Activated naive CD4-positive, alpha-beta T cell treated with anti-CD3 and anti-CD28 coated beads, Interleukin-2, amount 50 U/mL, for 24 hours (primary cell): ENCODE measurements at regions not wholly inside any gene's neighbourhood (a gene's known extent, or its start where the extent isn't known, plus 50 kb on each side); places are given as distances from the start of the nearest gene placed in this dataset.
"Not testable (repeated sequence)": the region's sequence is repeated elsewhere in the genome, so short reads cannot be mapped to it uniquely, and the experiment has no call there.

Source experiments
- H3K27ac Mint-ChIP-seq: one replicate; pipeline ENCODE4 v1.8.0; 2021; ENCODE audit warnings: mild to moderate bottlenecking, mixed read lengths
- H3K27me3 Mint-ChIP-seq: one replicate; pipeline ENCODE4 v1.8.0; 2021; ENCODE audit warnings: mixed read lengths
- H3K36me3 Mint-ChIP-seq: one replicate; pipeline ENCODE4 v1.8.0; 2021; ENCODE audit warnings: mixed read lengths
- H3K4me1 Mint-ChIP-seq: one replicate; pipeline ENCODE4 v1.8.0; 2021; ENCODE audit warnings: mixed read lengths
- H3K4me3 Mint-ChIP-seq: one replicate; pipeline ENCODE4 v1.8.0; 2021; ENCODE audit warnings: mild to moderate bottlenecking, mixed read lengths
- H3K9me3 Mint-ChIP-seq: one replicate; pipeline ENCODE4 v1.8.0; 2021; ENCODE audit warnings: mixed read lengths

DNA sequence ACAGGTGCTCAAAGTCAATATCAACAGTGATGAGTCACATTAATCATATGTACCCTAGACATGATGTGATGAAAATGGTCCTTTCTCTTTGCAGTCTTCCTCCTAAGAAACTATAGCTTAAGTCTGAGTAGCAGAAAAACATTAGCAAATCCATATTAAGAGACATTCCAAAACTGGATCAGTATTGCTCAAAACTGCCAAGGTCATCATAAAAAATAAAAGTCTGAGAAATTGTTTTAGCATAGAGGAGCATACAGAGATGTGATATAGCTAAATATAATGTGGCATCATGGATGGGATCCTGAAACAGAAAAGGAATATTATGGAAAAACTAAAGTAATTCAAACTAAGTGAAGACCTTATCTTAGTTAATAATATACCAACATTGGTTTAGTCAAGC, 1316.1 kb downstream of the SUCLG1 start:
- H3K36me3 Mint-ChIP-seq, result no peaks in the 10 kb centered on the region
- H3K27me3 Mint-ChIP-seq, result no peaks in the 10 kb centered on the region
- H3K4me1 Mint-ChIP-seq, result no peaks in the 10 kb centered on the region
- H3K4me3 Mint-ChIP-seq, result no peak overlapping the region
- no peak overlapping the region for H3K27ac Mint-ChIP-seq
- peaks cover 7% of the 10 kb centered on the region for H3K9me3 Mint-ChIP-seq

DNA sequence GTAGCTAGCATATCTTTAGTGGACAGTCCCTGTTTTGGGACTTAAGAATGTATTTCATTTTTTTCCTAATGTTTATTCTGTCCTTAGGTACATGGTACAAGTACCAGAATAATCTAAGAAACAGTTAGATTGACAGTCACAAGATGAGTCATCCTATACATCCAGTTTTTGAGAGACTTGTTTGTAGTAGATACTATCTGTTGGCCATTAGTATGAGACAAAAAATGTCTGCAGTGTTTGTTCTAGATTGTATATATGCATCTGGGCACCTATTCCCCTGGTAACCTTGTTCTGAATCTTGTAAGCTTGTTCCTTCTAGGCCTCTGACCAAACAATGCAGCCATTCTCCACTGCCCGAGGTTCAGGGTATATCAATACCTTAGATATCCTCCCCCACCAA, 1343.5 kb downstream of the SUCLG1 start:
- no peak overlapping the region for H3K27ac Mint-ChIP-seq
- H3K9me3 Mint-ChIP-seq, result peaks cover 5% of the 10 kb centered on the region
- H3K4me1 Mint-ChIP-seq, result no peaks in the 10 kb centered on the region
- H3K4me3 Mint-ChIP-seq, result no peak overlapping the region
- no peaks in the 10 kb centered on the region for H3K36me3 Mint-ChIP-seq
- H3K27me3 Mint-ChIP-seq, result no peaks in the 10 kb centered on the region

DNA sequence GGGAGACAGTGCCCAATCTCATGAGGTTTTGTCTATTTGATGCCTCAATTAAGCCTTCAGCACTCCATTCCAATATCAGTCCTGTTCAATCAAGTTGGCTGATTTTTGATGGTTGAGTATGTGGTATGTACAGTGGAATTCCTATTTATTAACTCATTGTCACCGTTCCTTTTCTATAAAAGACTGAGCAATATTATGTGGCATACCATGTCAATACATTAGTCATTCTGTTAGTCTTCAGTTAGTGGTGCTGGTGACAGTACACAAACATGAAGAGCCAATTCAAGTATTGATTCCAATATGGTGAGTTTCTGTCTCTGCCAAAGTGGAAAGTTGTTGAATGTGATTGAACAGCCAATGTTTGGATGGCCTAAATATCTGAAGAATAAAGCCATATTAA, 1343.9 kb downstream of the SUCLG1 start:
- Mint-ChIP-seq H3K9me3 (peaks cover 4% of the 10 kb centered on the region), H3K27me3 (no peaks in the 10 kb centered on the region), H3K4me1 (no peaks in the 10 kb centered on the region), H3K4me3 (no peak overlapping the region), H3K36me3 (no peaks in the 10 kb centered on the region), H3K27ac (no peak overlapping the region)

DNA sequence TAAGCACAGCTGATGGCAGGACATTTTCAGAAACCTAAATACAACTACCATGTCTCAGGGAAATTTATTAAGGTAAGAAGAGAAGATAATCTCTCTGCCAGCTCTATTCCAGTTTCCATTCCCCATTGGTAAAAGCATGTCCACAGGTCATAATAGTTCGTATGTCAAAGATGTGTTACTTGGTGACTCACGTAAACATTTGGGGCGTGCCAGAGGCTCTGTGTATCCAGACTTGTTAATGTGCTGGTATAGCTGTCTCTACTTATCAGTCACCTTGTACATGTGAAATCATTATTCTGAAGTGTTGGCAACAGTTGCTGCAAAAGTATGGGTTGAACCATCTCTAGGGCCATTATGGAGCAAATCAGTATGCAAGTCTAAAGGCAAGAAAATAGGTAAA, 1345.1 kb downstream of the SUCLG1 start:
- Mint-ChIP-seq H3K4me1 (no peaks in the 10 kb centered on the region), H3K36me3 (no peaks in the 10 kb centered on the region), H3K9me3 (no peaks in the 10 kb centered on the region), H3K27me3 (no peaks in the 10 kb centered on the region), H3K4me3 (no peak overlapping the region), H3K27ac (no peak overlapping the region)

DNA sequence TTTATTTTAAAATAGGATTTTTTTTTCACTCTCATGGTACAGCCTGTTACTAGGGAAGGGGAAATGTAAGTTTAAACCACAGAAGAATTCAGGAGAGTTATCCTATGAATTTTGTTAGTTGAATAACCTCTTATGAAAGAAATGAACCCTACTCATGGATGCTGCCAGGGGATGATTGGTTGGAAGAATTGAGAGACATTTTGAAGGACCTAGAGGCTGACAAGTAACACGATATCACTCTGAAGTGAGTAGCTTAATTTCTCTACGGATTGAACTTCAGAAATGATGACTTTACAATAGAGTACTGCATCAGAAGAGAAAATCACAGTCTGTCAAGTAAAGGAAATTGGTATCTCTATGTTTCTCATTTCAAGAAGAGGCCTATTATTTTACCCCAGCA, 1346.2 kb downstream of the SUCLG1 start:
- Mint-ChIP-seq H3K4me3 (no peak overlapping the region), H3K27me3 (no peaks in the 10 kb centered on the region)

DNA sequence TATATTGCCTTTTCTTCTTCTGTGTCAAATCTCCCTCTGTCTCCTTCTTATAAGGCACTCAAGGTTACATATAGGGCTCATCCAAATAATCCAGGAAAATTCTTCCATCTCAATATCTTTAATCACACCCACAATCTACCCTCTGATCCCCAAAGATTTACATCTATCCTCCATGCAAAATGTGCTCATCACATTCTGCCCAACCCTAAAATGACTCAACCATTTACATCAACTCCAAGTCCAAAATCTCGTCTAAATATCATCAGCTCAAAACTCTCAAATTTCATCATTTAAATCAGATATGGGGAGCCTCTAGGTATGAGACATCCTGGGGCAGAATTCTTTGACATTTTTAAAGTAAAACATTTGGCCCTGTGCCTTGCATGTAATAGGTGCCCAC, 1349.8 kb downstream of the SUCLG1 start:
- Mint-ChIP-seq H3K27me3 (no peaks in the 10 kb centered on the region), H3K4me1 (no peaks in the 10 kb centered on the region), H3K4me3 (no peak overlapping the region), H3K36me3 (no peaks in the 10 kb centered on the region), H3K9me3 (no peaks in the 10 kb centered on the region), H3K27ac (no peak overlapping the region)

More for the DNA sequence above, 1346.2 kb downstream of the SUCLG1 start:
- Mint-ChIP-seq H3K27ac (no peak overlapping the region), H3K4me1 (no peaks in the 10 kb centered on the region), H3K36me3 (no peaks in the 10 kb centered on the region), H3K9me3 (no peaks in the 10 kb centered on the region)

DNA sequence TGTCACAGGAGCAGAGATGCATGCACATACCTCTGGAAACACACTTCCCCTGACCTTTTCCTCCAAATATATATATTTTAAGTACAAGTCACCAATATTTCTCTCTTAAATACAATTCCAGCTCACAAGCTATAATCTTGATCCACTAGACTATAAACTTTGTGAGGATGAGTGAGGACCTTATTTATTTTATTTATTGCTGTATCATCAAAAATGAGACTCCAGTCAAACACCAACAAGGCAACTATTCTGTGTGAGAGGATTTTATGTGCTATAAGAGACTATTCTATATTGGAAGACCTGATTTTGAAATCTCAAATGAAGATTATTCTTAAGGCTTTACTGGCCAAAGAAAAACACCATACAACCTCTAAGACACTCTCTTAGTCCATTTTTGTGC, 1352.2 kb downstream of the SUCLG1 start:
- Mint-ChIP-seq H3K9me3 (no peaks in the 10 kb centered on the region), H3K4me3 (no peak overlapping the region), H3K36me3 (no peaks in the 10 kb centered on the region), H3K4me1 (no peaks in the 10 kb centered on the region), H3K27me3 (no peaks in the 10 kb centered on the region), H3K27ac (no peak overlapping the region)

DNA sequence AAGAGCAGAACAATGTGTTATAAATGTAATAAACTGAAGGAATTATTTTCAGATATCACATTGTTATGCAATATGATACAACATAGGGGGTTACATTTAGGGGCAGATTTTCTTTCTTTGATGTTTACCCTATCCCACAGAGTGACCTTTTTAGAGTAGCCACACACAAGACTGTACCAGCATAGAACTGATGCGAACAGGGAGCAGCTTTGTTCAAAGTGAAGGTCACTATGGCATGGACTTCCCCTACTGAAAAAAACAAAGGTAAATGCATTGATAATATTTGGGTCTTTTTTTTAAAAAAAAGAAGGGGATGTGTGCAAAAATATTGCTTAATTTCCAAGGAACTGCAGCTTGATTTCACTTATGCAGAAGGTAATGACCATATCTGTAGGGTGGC, 1354.9 kb downstream of the SUCLG1 start:
- H3K4me3 Mint-ChIP-seq, result no peak overlapping the region
- no peaks in the 10 kb centered on the region for H3K36me3 Mint-ChIP-seq
- no peaks in the 10 kb centered on the region for H3K4me1 Mint-ChIP-seq
- no peak overlapping the region for H3K27ac Mint-ChIP-seq
- peaks cover 4% of the 10 kb centered on the region for H3K9me3 Mint-ChIP-seq
- H3K27me3 Mint-ChIP-seq, result no peaks in the 10 kb centered on the region

DNA sequence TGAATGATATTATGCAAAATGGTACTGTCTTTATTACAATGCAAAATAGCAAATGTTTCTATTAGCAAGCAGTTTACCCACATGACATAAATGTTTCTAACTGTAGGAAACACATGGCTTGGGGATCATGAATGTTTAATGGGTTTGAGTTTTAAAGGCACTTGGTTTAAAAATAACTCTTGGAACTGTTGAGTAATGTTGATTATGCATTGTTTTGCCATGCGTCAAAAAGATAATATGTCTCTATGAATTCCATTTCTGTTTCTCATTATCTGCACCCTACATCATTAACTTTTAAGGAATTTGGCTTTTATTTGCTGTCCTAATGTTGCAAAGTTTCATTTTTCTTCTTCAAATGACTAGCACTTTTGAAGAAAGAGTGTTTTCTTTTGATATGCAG, 1355.5 kb downstream of the SUCLG1 start:
- Mint-ChIP-seq H3K4me1 (no peaks in the 10 kb centered on the region), H3K36me3 (no peaks in the 10 kb centered on the region), H3K9me3 (peaks cover 4% of the 10 kb centered on the region), H3K27ac (no peak overlapping the region), H3K4me3 (no peak overlapping the region), H3K27me3 (no peaks in the 10 kb centered on the region)

DNA sequence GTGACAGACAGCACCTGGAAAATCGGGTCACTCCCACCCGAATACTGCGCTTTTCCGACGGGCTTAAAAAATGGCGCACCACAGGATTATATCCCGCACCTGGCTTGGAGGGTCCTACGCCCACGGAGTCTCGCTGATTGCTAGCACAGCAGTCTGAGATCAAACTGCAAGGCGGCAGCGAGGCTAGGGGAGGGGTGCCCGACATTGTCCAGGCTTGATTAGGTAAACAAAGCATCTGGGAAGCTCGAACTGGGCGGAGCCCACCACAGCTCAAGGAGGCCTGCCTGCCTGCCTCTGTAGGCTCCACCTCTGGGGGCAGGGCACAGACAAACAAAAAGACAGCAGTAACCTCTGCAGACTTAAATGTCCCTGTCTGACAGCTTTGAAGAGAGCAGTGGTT, 1370.0 kb downstream of the SUCLG1 start:
- not testable (repeated sequence) for H3K27ac Mint-ChIP-seq, H3K36me3 Mint-ChIP-seq, H3K4me3 Mint-ChIP-seq, H3K27me3 Mint-ChIP-seq, H3K9me3 Mint-ChIP-seq, H3K4me1 Mint-ChIP-seq

DNA sequence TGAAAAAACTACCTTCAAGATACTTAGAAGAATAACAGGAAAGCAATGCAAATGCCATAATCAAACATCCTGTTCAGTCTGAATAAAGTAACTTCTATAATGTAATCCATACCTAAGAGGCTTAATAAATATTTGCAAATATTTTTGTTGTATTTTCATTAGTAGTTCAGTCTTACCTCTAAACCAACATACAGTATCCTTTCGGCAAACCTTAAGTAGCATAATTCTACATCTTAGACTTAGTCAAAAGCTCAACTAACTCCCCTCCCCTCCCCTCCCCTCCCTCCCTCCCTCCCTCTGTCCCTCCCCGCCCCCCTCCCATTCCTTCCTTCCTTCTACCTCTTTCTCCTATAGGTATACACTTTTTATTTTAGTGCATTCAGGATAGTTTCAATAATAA, 1373.2 kb downstream of the SUCLG1 start:
- H3K27me3 Mint-ChIP-seq, result no peaks in the 10 kb centered on the region

DNA sequence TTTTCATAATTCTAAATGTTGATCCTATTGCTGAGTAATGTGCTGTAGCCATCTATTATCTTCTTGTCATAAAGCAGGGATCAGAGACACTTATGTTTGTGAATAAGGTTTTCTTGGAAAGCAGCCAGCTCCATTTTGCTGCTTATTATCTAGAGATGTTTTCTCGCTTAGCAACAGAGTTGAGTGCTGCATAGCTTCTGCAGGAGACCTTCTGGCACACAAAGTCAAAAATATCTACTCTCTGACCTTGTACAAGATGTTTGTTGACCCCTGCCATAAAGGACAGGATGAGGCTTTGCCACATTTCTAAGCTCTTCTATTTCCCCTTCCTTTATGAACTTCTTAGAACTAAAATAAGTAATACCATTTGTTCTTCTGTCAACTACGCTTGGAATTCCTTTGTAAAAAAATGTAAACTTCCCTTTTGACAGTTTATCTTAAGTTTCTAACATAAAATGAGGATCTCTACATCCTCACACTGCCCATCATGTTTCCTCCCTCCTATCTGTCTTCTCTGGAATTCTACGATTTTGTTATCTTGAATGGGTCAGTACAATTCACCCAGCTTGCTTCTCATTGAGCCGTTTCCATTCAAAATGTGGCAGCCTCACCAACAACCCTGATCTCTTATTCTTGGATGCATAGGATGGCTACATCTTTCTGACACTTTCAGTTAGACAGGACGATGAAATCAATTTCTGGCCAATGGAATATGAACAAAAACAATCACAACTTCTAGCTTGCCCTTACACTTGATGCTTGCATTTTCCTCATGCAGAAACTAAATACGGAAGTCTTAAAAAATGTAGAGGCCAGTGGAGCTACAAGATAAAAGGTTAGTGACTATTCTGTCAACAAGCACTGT, 1377.0 kb downstream of the SUCLG1 start:
- Mint-ChIP-seq H3K27ac (no peak overlapping the region), H3K4me3 (no peak overlapping the region), H3K27me3 (no peaks in the 10 kb centered on the region), H3K9me3 (no peaks in the 10 kb centered on the region), H3K36me3 (no peaks in the 10 kb centered on the region), H3K4me1 (no peaks in the 10 kb centered on the region)

More for the DNA sequence above, 1373.2 kb downstream of the SUCLG1 start:
- Mint-ChIP-seq H3K4me1 (no peaks in the 10 kb centered on the region), H3K27ac (no peak overlapping the region), H3K36me3 (no peaks in the 10 kb centered on the region), H3K4me3 (no peak overlapping the region), H3K9me3 (no peaks in the 10 kb centered on the region)

DNA sequence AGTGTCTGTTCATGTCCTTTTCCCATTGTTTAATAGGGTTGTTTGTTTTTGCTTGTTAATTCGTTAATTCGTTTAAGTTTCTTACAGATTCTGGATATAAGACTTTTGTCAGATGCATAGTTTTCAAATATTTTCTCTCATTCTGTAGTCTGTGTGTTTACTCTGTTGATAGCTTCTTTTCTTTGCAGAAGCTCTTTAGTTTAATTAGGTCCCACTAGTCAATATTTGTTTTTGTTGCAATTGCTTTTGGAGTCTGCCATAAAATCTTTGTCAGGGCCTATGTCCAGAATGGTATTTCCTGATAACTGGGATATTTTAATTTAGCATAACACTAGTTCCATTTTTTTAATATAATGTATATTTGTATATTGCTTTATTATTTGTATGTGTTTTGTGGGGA, 1380.1 kb downstream of the SUCLG1 start:
- Mint-ChIP-seq H3K4me1 (no peaks in the 10 kb centered on the region), H3K27me3 (no peaks in the 10 kb centered on the region), H3K4me3 (no peak overlapping the region), H3K9me3 (no peaks in the 10 kb centered on the region), H3K36me3 (no peaks in the 10 kb centered on the region), H3K27ac (no peak overlapping the region)

DNA sequence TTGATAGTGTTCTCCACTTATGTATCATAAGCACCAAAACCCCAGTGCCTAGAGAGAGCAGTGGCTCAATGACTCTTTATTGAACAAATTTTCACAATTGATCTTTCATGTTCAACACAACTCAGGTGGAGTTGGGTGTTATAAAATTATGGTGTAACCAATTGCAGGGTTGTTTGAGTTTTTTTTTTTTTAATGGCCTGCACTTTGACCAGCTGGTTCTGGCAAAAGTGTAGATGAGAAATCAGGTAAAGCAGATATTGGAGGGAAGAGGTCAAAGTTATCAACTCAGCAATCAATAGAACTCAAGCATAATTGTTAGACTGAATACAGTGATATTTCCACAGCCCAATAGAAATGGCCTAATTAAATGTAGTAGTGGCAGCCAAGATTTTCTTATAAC, 1386.3 kb downstream of the SUCLG1 start:
- Mint-ChIP-seq H3K4me1 (no peaks in the 10 kb centered on the region), H3K4me3 (no peak overlapping the region), H3K9me3 (peaks cover 5% of the 10 kb centered on the region), H3K27me3 (no peaks in the 10 kb centered on the region), H3K36me3 (no peaks in the 10 kb centered on the region), H3K27ac (no peak overlapping the region)

DNA sequence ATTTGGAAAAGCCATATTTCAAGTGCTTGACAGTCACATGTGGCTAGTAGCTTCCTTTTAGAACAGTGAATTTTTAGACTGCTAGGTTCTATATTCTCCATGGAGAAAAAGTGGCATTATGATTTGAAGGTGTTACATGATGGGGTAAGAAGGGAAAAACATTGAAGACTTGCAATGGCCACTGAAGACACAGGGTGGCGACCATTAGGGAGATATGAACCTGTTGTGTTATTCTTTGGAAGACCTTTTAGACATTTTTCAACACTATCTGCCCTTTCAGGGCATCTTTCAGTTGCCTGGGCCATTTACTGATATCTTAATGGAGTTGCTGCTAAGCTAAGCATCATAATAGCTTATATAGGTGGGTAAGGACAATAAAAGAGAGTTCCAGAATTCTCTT, 1387.2 kb downstream of the SUCLG1 start:
- H3K4me3 Mint-ChIP-seq, result no peak overlapping the region
- no peak overlapping the region for H3K27ac Mint-ChIP-seq
- H3K9me3 Mint-ChIP-seq, result peaks cover 5% of the 10 kb centered on the region
- H3K27me3 Mint-ChIP-seq, result no peaks in the 10 kb centered on the region
- H3K36me3 Mint-ChIP-seq, result no peaks in the 10 kb centered on the region
- H3K4me1 Mint-ChIP-seq, result no peaks in the 10 kb centered on the region

DNA sequence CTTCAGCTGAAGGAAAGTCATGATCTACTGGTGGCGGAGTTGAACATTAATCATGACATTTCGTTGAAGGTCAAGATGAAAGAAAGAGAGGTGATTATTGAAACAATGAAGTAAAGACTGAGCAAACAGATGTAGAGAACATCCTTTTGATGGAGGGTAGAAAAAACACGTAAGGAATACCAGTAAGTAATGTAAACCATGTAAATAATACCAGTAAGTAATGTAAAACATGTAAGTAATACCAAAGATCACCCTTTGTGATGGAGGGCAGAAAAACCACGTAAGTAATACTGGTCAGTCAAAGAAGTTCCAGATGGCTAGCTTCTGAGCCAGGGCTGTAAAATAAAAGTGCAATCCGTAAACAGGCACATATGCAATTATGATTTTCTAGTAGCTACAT, 1387.7 kb downstream of the SUCLG1 start:
- Mint-ChIP-seq H3K36me3 (no peaks in the 10 kb centered on the region), H3K27ac (no peak overlapping the region), H3K4me3 (no peak overlapping the region), H3K4me1 (no peaks in the 10 kb centered on the region), H3K9me3 (peaks cover 5% of the 10 kb centered on the region), H3K27me3 (no peaks in the 10 kb centered on the region)

DNA sequence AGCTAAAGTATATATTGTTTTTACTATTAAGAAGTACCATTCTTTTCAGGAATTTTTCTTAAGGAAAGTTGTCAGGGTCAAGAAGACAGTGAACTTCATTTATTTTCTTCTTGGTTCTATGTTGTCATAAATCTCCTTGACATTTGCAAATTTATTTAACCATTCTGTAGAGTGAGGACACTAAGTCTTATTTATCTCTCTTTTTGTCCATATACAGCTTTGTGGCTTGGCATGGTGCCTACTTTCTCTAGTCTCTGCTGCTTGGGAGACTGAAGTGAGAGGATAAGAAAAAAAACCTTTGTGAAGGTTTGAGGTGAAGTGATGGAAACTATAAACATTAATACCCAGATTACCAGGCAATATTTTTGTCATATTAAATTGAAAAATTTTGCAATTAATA, 1389.4 kb downstream of the SUCLG1 start:
- Mint-ChIP-seq H3K27ac (no peak overlapping the region), H3K36me3 (no peaks in the 10 kb centered on the region), H3K4me3 (no peak overlapping the region), H3K4me1 (no peaks in the 10 kb centered on the region), H3K9me3 (peaks cover 5% of the 10 kb centered on the region), H3K27me3 (no peaks in the 10 kb centered on the region)
